ENCODE measurements at regions not wholly inside any gene's neighbourhood (a gene's known extent, or its start where the extent isn't known, plus 50 kb on each side); places are given as distances from the start of the nearest gene placed in this dataset.

- TF ChIP-seq ZNF384 (IDR thresholded peaks at IDR 0.05; ENCODE audit: borderline replicate concordance, low read depth, low read length) (no peak), RFX5 (IDR thresholded peaks at IDR 0.05; ENCODE audit: low read depth, low read length) (no peak), SMAD1 (IDR thresholded peaks at IDR 0.05; ENCODE audit: low read depth, partially characterized antibody) (no peak), ATF3 (IDR thresholded peaks at IDR 0.05; ENCODE audit: borderline replicate concordance, extremely low read depth, low read depth, low read length) (no peak), WRNIP1 (IDR thresholded peaks at IDR 0.05; ENCODE audit: borderline replicate concordance, low read depth, low read length) (no peak)
These were observed 85.9 kb upstream of the CLCN4 start (continued) for GRCh38 chrX:10070714-10071436.

- Histone ChIP-seq H3K4me2 (ENCODE audit: control insufficient read depth, insufficient read depth) (no peak overlapping the region), H4K20me1 (ENCODE audit: control insufficient read depth, insufficient read depth) (no peaks in the 10 kb centered on the region), H3K4me1 (ENCODE audit: control insufficient read depth, insufficient read depth, low read length) (no peaks in the 10 kb centered on the region), H3K9me3 (replicated peaks; ENCODE audit: control insufficient read depth, insufficient read depth, low read length) (no peaks in the 10 kb centered on the region; the same call in 2 of the 3 replicates), H3K4me3 (no peak overlapping the region), H3K27me3 (replicated peaks in 1 of 2; ENCODE audit: control insufficient read depth in 2 of 2, insufficient read depth in 2 of 2, low read length in 1 of 2) (no peaks in the 10 kb centered on the region), H3K27ac (ENCODE audit: control insufficient read depth, insufficient read depth) (no peak overlapping the region), H3K36me3 (ENCODE audit: control insufficient read depth in 2 of 2, insufficient read depth in 2 of 2, low read length in 1 of 2) (no peaks in the 10 kb centered on the region; a peak in 1 of 4 replicates), H2AFZ (ENCODE audit: control insufficient read depth, low read depth, low read length) (no peak overlapping the region), H3K9ac (ENCODE audit: control insufficient read depth, insufficient read depth, low read length) (no peak overlapping the region), H3K79me2 (ENCODE audit: control insufficient read depth, insufficient read depth, low read length) (no peaks in the 10 kb centered on the region)
- ChIA-PET SMC1A (ENCODE audit: uncharacterized antibody, unreplicated experiment) (interaction anchor here (1.2 to 1.7 kb wide), 2 partner anchors 9 to 13 kb away, joined by 3 to 4 read pairs; no protein-coding TSS in a partner anchor), CTCF (interaction anchor here (0.9 to 3.9 kb wide), 4 partner anchors 9 to 61 kb away, joined by 3 to 20 read pairs (median 3); no protein-coding TSS in a partner anchor), POLR2A (no interaction called here), RAD21 (ENCODE audit: unreplicated experiment) (no interaction called here)
- in situ Hi-C loops (cut with MboI), result no loop called here
- DNase-seq (ENCODE audit: low read depth, low spot score) (no peak), ATAC-seq (no peak), FAIRE-seq (no peak)
- 21% methylated on average over 7 of the region's 7 CpGs for WGBS (ENCODE audit: insufficient coverage, insufficient replicate concordance, low lambda C conversion rate, missing lambda C conversion rate)
- no TSS peak for BruUV-seq (replicated peaks)
- intact Hi-C loops (cut with micrococcal nuclease; ENCODE audit: unreplicated experiment), result no loop called here
- no peak for TF ChIP-seq POLR2AphosphoS2 (IDR thresholded peaks at IDR 0.05; ENCODE audit: low read depth, low read length)
- TF ChIP-seq, protein P1, sequence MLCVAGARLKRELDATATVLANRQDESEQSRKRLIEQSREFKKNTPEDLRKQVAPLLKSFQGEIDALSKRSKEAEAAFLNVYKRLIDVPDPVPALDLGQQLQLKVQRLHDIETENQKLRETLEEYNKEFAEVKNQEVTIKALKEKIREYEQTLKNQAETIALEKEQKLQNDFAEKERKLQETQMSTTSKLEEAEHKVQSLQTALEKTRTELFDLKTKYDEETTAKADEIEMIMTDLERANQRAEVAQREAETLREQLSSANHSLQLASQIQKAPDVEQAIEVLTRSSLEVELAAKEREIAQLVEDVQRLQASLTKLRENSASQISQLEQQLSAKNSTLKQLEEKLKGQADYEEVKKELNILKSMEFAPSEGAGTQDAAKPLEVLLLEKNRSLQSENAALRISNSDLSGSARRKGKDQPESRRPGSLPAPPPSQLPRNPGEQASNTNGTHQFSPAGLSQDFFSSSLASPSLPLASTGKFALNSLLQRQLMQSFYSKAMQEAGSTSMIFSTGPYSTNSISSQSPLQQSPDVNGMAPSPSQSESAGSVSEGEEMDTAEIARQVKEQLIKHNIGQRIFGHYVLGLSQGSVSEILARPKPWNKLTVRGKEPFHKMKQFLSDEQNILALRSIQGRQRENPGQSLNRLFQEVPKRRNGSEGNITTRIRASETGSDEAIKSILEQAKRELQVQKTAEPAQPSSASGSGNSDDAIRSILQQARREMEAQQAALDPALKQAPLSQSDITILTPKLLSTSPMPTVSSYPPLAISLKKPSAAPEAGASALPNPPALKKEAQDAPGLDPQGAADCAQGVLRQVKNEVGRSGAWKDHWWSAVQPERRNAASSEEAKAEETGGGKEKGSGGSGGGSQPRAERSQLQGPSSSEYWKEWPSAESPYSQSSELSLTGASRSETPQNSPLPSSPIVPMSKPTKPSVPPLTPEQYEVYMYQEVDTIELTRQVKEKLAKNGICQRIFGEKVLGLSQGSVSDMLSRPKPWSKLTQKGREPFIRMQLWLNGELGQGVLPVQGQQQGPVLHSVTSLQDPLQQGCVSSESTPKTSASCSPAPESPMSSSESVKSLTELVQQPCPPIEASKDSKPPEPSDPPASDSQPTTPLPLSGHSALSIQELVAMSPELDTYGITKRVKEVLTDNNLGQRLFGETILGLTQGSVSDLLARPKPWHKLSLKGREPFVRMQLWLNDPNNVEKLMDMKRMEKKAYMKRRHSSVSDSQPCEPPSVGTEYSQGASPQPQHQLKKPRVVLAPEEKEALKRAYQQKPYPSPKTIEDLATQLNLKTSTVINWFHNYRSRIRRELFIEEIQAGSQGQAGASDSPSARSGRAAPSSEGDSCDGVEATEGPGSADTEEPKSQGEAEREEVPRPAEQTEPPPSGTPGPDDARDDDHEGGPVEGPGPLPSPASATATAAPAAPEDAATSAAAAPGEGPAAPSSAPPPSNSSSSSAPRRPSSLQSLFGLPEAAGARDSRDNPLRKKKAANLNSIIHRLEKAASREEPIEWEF (IDR thresholded peaks at IDR 0.05; ENCODE audit: insufficient replicate concordance, low read depth, low read length), result no peak
- TF ChIP-seq TARDBP (IDR thresholded peaks at IDR 0.05; ENCODE audit: borderline replicate concordance), result no peak
- TF ChIP-seq CHD4 (IDR thresholded peaks at IDR 0.05), result no peak
- TF ChIP-seq SP1 (IDR thresholded peaks at IDR 0.05; ENCODE audit: low read depth, low read length), result no peak
- no peak for TF ChIP-seq MYB (IDR thresholded peaks at IDR 0.05; ENCODE audit: borderline replicate concordance, low read depth, low read length)
These were observed 85.2 kb upstream of the CLCN4 start for GRCh38 chrX:10071451-10072144.

Measured in GM12878 (cell line).